ENCODE measurements at regions not wholly inside any gene's neighbourhood (a gene's known extent, or its start where the extent isn't known, plus 50 kb on each side); places are given as distances from the start of the nearest gene placed in this dataset.

DNA sequence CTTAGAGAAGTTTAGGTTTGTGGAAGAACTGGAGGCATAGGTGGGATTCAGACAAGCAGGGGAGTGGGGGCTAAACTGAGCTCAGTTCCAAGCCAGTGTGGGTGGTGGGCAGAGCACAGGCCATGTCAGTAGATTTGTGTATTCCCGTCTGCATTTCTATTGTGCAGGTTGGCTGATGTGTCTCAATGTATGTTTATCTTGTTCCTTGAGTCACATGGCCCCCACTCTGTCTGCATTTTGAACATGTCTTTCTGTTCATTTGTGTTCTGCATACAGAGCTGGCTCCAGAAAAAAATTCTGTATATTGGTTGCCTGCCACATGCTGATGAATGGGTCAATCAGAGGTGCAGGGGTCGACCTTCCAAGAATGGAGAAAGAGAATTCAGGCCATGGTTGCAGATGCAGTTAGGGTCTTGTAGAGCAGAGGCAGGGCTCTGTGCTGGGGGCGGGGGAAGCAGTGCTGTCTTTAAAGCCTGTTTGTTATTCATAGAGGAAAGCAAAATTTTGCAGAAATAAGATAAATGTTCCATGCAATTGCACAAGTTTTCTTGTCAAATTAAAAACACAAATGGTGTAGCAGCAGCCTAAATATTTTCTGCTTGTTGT lies 166.7 kb downstream of the CDH26 start:
- in situ Hi-C loops (cut with MboI; ENCODE audit: low sequenced_read_pairs): no loop called here

DNA sequence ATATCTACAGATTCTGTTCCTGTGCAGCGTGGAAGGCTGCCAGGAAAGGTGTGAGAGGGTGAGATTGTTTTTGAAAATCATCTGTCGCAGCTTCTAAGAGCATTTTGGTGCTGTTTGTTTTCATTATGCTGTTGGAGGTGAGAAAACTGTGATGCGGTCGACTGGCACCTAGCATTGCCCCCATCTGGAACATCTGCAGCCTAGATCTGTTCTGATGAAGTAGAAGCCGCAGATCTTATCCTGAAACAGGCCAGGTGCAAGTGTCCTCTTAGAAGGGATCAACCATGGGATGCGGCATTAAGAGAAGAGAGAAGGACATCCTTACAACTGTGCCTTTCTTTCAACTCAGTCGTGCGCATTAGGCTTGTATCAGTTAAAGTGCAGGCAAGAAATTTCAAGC lies 167.3 kb downstream of the CDH26 start:
- in situ Hi-C loops (cut with MboI; ENCODE audit: low sequenced_read_pairs): no loop called here

DNA sequence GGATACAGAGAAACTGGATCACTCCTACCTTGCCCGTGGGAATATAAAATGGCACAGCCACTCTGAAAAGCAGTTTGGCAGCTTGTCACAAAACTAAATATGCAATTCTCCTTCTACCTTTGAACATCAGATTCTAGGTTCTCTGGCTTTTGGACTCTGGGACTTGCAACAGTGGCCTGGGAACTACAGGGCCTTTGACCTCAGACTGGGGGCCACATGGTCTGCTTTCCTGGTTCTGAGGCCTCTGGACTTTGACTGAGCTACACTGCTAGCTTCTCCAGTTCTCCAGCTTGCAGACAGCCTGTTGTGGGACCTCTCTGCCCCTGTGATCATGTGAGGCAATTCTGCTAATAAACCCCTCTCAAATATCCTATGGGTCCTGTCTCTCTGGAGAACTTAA lies 168.8 kb downstream of the CDH26 start:
- in situ Hi-C loops (cut with MboI; ENCODE audit: low sequenced_read_pairs): no loop called here

DNA sequence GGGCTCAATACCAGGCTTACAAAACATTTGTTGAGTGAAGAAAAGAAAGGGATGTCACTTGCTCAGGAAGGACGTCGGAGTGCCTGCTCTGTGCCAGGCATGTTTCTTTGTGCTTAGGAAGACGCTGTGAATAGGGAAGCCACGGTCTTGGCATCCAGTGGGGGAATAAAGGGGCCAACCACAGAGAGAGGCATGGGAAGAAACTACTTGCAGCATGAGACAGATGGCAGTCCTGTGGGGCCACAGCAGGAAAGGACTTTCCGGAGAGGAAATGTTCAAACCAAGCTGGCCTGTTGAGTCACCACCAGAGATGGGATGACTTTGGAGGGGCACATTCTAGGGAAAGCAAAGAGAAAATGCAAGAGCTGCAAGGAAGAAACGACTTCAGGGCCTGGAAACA lies 173.2 kb downstream of the CDH26 start:
- in situ Hi-C loops (cut with MboI; ENCODE audit: low sequenced_read_pairs): no loop called here

DNA sequence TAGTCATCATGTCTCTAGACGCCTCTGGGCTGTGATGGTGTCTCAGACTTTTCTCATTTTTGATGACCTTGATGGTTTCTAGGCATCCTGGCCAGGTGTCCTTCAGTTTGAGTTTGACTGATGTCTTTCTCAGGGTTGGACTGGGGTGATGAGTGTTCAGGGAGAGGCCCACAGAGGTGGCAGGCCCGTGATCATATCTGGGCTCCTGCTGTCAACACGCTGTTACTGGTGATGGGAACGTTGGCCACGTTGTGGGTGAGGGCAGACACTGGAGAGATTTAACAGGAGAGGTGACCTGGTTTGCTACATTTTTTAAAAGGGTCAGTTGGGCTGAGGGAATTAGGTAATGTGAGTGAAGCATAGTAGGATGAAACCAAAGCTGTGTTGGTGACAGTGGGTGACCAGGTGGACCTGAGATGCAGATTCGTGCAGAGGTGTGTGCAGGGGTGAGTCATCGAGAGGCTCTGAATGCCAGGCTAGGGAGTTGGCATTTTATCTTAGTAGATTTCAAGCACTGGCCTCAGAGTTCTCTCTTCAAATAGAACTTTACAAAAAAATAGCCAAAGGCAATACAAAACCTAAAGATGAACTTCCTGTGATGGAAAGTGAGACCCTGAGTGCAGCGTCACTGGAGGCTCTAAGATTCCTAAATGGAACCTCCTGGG lies 174.1 kb downstream of the CDH26 start:
- in situ Hi-C loops (cut with MboI; ENCODE audit: low sequenced_read_pairs): no loop called here

DNA sequence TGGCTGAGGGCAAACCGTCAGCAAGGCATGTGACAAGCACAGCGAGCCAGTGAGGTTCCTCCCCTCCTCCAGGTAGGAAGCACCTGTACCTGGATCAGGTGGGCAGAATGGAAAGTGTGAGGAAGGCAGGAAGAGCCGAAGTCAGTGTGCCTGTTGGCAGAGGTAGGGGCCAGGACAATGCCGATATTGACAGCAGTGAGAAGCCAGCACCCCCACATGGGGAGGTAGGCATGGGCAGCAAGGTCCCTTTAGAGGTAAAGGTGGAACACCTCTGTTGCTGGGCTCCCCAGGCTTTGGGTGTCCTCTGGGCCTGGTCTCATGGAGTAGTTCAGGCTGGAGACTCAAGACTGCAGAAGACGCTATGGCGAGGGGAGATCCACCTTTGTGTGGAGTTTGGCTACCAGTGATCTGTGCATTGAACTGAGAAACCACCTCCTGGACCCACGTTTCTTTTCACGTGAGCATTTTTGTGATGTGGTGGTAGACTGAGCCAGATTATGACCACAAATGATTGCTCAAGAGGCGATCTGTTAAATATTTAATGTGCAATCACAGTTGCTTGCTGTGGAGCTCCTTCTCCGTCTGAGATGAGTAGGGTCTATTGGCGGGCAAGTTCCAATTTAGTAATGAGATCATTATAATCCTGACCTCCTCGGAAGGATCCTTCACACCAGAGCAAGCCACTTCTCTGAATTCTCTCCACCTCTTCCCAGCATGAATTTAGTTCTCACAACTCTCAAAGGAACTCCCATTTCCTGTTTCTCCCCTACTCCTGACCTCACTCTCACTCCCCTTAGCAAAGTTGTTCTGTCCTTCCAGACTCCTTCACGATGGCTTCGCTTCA lies 174.8 kb downstream of the CDH26 start:
- in situ Hi-C loops (cut with MboI; ENCODE audit: low sequenced_read_pairs): no loop called here

DNA sequence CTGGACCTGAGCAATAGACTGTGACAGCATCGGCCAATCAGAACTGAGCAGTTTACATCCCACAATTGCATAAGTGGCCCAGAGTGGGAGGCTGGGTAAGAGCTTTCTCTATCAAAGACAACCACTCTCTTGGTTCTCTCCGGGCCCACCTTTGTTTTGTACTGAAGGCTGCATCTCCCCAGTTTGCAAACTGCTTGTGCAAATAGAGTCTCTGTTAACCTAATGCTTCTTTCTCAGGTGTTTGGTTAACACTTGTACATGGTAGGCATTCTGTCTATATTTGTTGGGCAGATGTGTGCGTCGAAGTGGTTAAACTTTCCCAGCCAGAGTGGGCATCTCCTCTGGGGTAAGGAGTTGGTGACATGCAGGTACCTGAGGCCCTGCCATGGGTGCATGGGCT lies 177.1 kb downstream of the CDH26 start:
- in situ Hi-C loops (cut with MboI; ENCODE audit: low sequenced_read_pairs): no loop called here

DNA sequence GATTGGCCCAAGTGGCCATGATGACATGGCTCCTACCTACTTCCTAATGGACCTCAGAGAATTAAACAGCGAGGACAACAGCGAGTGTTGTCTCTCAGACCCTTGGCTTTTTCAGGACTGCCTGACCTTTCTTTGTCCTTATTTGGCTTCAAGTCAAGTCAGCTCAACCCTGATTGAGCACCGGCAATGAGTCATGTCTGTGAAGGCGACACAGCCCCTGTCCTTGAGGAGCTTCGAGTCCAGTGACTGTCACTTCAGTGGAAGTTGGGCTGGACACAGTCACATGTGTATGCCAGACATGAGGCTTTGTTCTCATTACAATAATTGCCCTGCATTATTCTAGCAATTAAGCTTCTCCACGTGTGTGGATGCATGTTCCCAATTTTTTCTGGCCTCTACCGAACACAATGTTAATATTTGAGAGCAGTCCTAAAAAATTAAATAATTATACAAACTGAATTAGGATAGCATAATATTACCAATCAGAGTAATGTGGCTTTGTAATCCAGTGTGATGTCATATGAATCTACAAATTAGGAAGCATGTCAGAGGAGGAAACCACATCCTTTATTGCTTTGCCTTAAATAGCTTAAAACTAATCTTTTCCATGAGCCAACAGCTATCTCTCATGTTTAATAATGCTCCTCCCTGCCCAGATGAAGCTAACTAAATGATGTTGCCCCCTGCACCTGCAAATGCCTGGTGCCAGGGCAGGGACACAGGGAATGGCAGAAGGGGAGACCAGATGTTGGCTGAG lies 178.6 kb downstream of the CDH26 start:
- in situ Hi-C loops (cut with MboI; ENCODE audit: low sequenced_read_pairs): no loop called here

DNA sequence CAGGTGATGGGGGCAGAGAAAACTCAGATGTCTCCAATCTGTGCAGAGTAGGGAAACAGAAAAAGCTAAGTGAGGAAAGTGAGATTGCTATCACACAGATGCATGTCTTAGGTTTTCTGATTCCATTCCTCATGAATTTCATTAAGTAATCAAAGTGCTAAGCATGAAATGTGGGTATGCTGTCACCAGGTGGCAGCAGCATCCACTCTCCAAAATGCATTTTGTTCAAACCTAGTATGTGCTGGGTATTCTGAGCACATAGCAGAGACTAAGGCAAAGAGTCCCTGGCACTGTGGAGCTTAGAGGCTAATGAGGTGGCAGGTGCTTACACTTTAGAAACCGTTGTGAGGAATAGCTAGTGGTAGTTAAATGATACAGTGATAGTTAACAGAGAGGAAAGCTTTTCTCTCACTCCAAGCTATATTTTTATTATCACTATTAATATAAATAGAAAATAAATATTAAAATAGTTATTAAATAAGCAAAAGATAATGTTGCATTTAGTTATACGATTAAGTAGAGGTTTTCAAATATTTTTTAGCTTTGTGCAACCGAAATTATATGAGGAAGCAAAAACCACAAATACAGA lies 179.5 kb downstream of the CDH26 start:
- in situ Hi-C loops (cut with MboI; ENCODE audit: low sequenced_read_pairs): no loop called here

DNA sequence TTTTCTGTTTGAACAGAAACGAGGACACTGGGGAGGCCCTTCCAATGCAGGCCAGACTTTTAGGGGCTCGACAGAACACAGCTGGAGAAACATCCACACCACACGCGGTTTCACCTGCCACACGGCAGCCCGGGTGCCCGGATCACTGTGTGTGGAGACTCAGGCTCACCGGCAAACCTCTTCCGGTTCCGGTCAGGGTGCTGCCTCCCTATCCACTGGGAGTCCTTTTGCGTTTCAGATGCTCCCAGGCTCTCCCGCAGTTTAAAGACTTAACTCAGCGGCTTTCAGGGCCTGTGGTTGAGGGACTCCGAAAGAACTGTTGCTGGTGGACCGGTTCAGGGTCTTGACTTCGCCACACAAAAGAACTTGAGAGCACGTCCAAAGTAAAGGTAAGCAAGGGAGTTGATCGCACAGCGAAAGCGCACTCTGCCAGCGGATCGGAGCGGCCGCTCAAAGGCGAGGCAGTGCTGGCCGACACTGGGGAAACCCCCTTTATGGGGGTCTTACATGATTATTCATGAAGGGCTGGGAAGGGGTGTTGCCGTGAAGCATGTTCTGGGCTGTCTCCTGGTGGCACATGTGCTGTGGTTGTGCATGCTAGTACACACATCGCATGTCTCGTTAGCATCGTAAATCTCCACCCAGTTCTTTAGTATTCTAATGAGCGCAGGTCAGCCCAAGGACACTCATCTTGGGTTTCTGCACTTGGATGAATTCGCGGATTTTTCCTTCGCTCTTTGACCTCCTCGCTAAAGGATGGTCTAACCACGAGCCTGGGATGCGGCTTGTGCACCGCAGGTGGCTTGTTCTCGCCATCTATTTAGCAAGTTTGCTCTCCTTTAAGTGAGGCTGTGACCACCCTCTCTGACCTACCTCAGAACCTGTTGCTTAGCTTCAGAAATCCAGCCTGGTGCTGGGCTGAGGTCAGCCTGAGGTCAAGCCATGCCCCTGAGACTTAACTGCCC lies 180.3 kb downstream of the CDH26 start:
- in situ Hi-C loops (cut with MboI; ENCODE audit: low sequenced_read_pairs): no loop called here

DNA sequence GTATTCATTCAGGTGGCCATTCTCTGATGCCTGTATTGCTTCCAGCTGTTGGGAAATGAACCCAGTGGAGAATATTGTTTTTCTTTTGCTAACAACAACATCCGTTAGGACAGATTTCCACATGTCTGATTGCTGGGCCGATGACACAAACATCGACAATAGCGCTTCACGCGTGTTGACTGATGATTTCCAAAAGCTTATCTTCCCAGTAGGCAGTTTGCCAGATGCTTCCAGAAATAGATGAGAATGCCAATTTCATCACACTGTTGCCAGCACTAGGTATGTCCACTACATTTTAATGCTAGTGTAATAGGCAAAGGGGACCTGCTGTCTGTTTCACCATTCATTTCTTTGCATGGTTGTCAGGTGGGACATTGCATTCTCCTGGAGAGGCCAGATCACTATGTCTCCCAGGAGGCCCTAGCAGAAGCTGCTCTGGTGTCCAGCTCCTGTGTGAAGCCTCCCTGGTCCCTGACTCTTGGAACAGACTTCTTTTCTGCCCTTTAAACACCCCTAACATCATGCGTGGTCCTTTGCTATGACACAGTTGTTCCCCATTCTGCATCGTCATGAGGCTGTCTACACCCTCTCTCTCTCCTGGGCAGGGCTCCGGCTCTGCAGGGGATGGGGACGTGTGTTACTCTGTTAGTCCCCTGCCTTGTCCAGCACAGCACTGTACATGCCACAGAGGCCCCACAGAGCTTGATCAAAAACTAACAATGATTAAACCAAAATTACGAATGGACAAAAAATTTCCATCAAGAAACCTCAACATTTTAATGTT lies 181.6 kb downstream of the CDH26 start:
- in situ Hi-C loops (cut with MboI; ENCODE audit: low sequenced_read_pairs): no loop called here

DNA sequence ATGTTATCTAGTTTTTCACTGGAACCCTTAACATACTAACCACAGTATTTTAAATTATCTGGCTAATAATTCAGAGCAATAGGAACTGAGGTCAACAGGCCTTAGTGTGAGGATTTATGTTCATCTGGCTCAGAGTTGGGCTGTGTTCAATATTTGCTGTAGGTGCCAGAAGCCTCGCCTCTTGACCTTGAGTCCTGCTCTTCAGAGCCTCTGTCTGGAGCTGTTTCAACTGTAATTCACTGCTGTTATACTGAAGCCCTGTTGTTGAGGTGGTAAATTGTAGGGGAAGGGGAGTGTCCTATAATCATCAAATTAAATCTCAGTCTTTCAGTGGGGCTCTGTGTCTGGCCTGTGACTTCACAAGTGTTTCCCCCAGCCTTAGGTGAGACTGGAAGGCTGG lies 184.4 kb downstream of the CDH26 start:
- in situ Hi-C loops (cut with MboI; ENCODE audit: low sequenced_read_pairs): no loop called here

DNA sequence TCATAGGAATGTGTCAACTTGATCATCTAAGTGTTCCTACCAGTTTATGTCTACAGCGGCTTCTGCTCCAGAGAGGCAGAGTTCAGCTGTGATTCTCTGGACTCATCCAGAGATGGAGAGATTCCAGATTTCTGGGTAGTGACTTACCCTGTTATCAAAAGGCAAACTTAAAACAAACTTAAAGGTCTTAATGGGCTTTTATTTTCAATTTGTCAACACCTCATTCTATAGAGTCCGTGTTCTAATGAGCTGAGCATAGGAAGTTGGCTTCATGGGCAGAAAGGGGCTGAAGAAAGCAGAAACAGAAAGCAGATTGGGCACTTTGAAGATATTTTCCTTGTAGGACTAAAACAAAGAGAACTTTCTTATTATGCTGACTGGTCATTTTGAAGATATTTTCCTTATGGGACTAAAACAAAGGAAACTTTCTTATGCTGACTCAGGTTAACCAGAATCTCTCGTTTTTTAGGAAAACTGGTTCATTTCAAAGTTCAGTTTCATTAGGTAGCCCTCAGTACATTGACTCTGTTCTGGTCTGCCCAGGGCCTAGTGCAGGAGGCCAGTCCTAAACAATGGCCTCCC lies 185.1 kb downstream of the CDH26 start:
- in situ Hi-C loops (cut with MboI; ENCODE audit: low sequenced_read_pairs): no loop called here

DNA sequence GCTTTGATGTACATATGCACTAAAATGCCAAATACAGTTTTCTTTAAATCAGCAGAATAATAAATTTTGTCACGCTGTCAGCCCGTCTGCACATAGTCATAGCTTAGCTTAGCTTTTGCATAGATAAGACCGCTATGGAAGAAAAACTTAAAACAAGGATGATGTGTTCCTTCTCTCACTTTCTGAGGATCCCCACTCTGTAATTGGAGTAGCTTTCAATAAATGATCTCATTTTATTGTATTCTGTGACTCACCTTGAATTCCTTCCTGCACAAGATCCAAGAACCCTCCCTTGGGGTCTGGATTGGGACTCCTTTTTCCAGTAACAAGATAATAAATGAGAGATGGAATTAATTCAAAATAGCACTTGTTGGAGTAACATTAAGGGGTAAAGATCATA lies 186.2 kb downstream of the CDH26 start:
- in situ Hi-C loops (cut with MboI; ENCODE audit: low sequenced_read_pairs): no loop called here

DNA sequence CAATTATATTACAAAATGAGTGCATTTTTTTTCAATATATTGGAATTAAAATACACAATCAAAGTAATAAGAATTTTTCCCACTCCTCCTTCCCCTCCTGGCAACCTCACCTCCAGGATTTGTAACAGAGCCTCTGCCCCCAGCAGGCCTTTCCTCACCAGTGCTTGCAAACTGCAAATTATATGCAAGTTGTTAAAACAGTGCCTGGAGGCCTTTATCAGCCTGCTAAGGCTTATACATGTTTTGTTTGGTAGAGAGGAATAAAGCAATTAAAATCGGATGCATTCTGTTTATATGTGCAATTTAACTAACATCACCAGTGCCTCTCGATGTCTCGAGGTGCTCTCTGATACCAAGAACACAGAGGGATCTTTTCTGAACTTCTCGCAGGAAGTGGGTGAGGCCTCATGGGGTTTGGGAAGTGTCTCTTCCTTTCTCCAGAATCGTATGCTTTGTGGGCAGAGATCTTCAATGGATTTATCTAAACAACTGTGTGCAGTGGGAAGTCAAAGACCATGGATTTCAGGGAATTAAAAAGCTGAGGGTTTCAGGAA lies 186.8 kb downstream of the CDH26 start:
- in situ Hi-C loops (cut with MboI; ENCODE audit: low sequenced_read_pairs): no loop called here

DNA sequence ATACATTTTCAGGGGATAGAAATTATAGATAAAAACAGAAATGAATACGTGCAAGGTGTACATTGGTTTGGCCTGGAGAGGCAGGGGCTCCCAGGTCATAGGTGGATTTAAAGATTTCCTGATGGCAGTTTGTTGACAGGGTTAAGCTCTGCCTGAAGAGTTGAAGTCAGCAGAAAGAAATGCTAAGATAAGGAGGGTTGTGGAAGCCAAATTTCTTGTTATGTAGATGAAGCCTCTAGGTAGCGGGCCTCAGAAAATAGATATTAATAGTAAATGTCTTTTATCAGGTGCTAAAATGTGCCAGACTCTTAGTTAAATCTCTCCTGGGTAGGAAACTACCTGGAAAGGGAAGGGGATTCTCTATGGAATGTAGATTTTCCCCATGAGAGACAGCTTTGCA lies 188.8 kb downstream of the CDH26 start:
- in situ Hi-C loops (cut with MboI; ENCODE audit: low sequenced_read_pairs): no loop called here

DNA sequence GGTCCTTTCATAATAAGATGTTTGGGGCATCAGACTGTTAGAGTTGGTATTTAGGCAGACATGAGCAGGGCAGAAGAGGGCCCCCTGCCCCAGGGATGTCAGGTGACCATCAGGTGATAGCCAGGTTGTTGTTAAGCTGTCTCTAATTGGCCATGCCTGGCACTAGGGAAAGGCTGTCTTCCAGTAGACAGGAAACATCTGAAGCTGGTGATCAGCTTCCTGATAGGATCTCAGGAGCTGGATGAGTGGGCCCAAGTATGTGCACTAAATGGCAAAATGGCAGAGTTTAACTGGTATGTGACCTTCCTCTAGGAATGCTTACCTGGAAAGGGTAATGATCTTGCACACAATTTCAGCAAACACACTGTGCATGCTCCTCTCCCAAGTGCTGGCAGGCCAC lies 190.7 kb downstream of the CDH26 start:
- in situ Hi-C loops (cut with MboI; ENCODE audit: low sequenced_read_pairs): no loop called here

DNA sequence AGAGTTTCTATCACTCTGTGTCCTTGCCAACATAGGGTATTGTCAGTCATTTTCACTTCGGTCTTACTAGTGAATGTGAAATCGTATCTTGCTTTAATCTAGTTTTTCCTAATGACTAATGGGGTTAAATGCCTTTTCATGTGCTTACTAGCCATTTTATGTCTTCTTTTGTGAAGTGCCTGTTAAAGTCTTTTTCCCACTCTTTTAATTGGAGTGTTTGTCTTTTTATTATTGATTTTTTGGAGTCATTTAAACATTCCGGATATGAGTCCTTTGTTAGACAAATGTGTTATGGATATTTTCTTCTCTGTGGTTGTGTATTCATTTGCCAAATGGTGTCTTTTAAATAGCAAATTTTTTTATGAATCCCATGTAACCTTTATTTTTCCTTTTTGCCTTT lies 194.6 kb downstream of the CDH26 start:
- in situ Hi-C loops (cut with MboI; ENCODE audit: low sequenced_read_pairs): no loop called here
